GM10266 (cell line): ENCODE measurements at regions not wholly inside any gene's neighbourhood (a gene's known extent, or its start where the extent isn't known, plus 50 kb on each side); places are given as distances from the start of the nearest gene placed in this dataset.
"Not testable (repeated sequence)": the region's sequence is repeated elsewhere in the genome, so short reads cannot be mapped to it uniquely, and the experiment has no call there.

ENCODE experiments used
- DNase-seq: peaks from one replicate; pipeline ENCODE4 v3.0.0; 2012; ENCODE audit errors: extremely low spot score
- CTCF ChIP-seq: IDR thresholded peaks from 2 replicates; pipeline ENCODE4 v1.5.1; 2012; ENCODE audit warnings: mild to moderate bottlenecking, low read depth; ENCODE audit not compliant: control insufficient read depth, insufficient read depth; ENCODE audit errors: missing control alignments

- DNase-seq = no peak
- TF ChIP-seq CTCF = no peak
Observed at GRCh38 chr2:4914036-4914435, 778.1 kb upstream of the SOX11 start.

- TF ChIP-seq CTCF = no peak
- no peak for DNase-seq
Observed at GRCh38 chr2:4914551-4914950, 777.6 kb upstream of the SOX11 start.

GRCh38 chr2:4915357-4915756, 776.8 kb upstream of the SOX11 start:
- DNase-seq = no peak
- TF ChIP-seq CTCF = no peak

GRCh38 chr2:4916094-4916493, 776.1 kb upstream of the SOX11 start:
- TF ChIP-seq CTCF = no peak
- DNase-seq = no peak

- no peak for TF ChIP-seq CTCF
- no peak for DNase-seq
Observed at GRCh38 chr2:4930704-4931103, 761.5 kb upstream of the SOX11 start.

- no peak for DNase-seq
Observed at GRCh38 chr2:4931721-4932365, 760.3 kb upstream of the SOX11 start.

GRCh38 chr2:4935291-4935690, 756.9 kb upstream of the SOX11 start:
- DNase-seq = not testable (repeated sequence)

More at GRCh38 chr2:4931721-4932365, 760.3 kb upstream of the SOX11 start:
- TF ChIP-seq CTCF = no peak

- DNase-seq = no peak
- no peak for TF ChIP-seq CTCF
Observed at GRCh38 chr2:4937550-4937949, 754.6 kb upstream of the SOX11 start.
